ENCODE measurements at regions not wholly inside any gene's neighbourhood (a gene's known extent, or its start where the extent isn't known, plus 50 kb on each side); places are given as distances from the start of the nearest gene placed in this dataset.

- H3K4me3 ChIP-seq, result no peak overlapping the region
- no peak for TF ChIP-seq CTCF (IDR thresholded peaks at IDR 0.05)
- intact Hi-C loops (cut with DNase I), result no loop called here
- H3K4me1 ChIP-seq, result no peaks in the 10 kb centered on the region
- DNase-seq (ENCODE audit: low spot score in 2 of 2), result no peak
- H3K27ac ChIP-seq, result no peak overlapping the region
- H3K36me3 ChIP-seq, result no peaks in the 10 kb centered on the region
- H3K27me3 ChIP-seq, result no peaks in the 10 kb centered on the region
- no peaks in the 10 kb centered on the region for H3K9me3 ChIP-seq
These were observed 400.0 kb downstream of the ETS1 start for GRCh38 chr11:128187377-128187776.

- no peaks in the 10 kb centered on the region for H3K4me1 ChIP-seq
- no peak for DNase-seq (ENCODE audit: low spot score in 2 of 2)
- H3K27ac ChIP-seq, result no peak overlapping the region
- intact Hi-C loops (cut with DNase I), result no loop called here
- H3K27me3 ChIP-seq, result no peaks in the 10 kb centered on the region
- no peak for TF ChIP-seq CTCF (IDR thresholded peaks at IDR 0.05)
- no peaks in the 10 kb centered on the region for H3K9me3 ChIP-seq
- no peaks in the 10 kb centered on the region for H3K36me3 ChIP-seq
- no peak overlapping the region for H3K4me3 ChIP-seq
These were observed 402.4 kb downstream of the ETS1 start for GRCh38 chr11:128184981-128185380.

- no peak for DNase-seq (ENCODE audit: low spot score in 2 of 2)
- no peaks in the 10 kb centered on the region for H3K9me3 ChIP-seq
- no peak for TF ChIP-seq CTCF (IDR thresholded peaks at IDR 0.05)
- H3K4me3 ChIP-seq, result no peak overlapping the region
- H3K36me3 ChIP-seq, result no peaks in the 10 kb centered on the region
- H3K27me3 ChIP-seq, result no peaks in the 10 kb centered on the region
- no peak overlapping the region for H3K27ac ChIP-seq
- no peaks in the 10 kb centered on the region for H3K4me1 ChIP-seq
- intact Hi-C loops (cut with DNase I), result no loop called here
These were observed 404.5 kb downstream of the ETS1 start for GRCh38 chr11:128182844-128183243.

- H3K36me3 ChIP-seq, result no peaks in the 10 kb centered on the region
- no peak overlapping the region for H3K4me3 ChIP-seq
- no peaks in the 10 kb centered on the region for H3K27me3 ChIP-seq
- DNase-seq (ENCODE audit: low spot score in 2 of 2), result no peak
- H3K27ac ChIP-seq, result no peak overlapping the region
- H3K9me3 ChIP-seq, result no peaks in the 10 kb centered on the region
- TF ChIP-seq CTCF (IDR thresholded peaks at IDR 0.05), result no peak
- no peaks in the 10 kb centered on the region for H3K4me1 ChIP-seq
- intact Hi-C loops (cut with DNase I), result no loop called here
These were observed 405.4 kb downstream of the ETS1 start for GRCh38 chr11:128181984-128182383.

GRCh38 chr11:128181088-128181480 lies 406.3 kb downstream of the ETS1 start:
- no peaks in the 10 kb centered on the region for H3K36me3 ChIP-seq
- no peak for TF ChIP-seq CTCF (IDR thresholded peaks at IDR 0.05)
- no peaks in the 10 kb centered on the region for H3K9me3 ChIP-seq
- no peaks in the 10 kb centered on the region for H3K27me3 ChIP-seq
- intact Hi-C loops (cut with DNase I), result no loop called here
- H3K4me3 ChIP-seq, result no peak overlapping the region
- H3K4me1 ChIP-seq, result no peaks in the 10 kb centered on the region
- H3K27ac ChIP-seq, result no peak overlapping the region
- no peak for DNase-seq (ENCODE audit: low spot score in 2 of 2)

GRCh38 chr11:128180441-128181087 lies 406.8 kb downstream of the ETS1 start:
- intact Hi-C loops (cut with DNase I), result no loop called here
- no peaks in the 10 kb centered on the region for H3K4me1 ChIP-seq
- no peaks in the 10 kb centered on the region for H3K36me3 ChIP-seq
- TF ChIP-seq CTCF (IDR thresholded peaks at IDR 0.05), result no peak
- no peak overlapping the region for H3K27ac ChIP-seq
- no peaks in the 10 kb centered on the region for H3K27me3 ChIP-seq
- H3K9me3 ChIP-seq, result no peaks in the 10 kb centered on the region
- no peak overlapping the region for H3K4me3 ChIP-seq
- DNase-seq (ENCODE audit: low spot score in 2 of 2), result no peak
